Left lobe of liver (tissue), 2 donors: ENCODE measurements at regions not wholly inside any gene's neighbourhood (a gene's known extent, or its start where the extent isn't known, plus 50 kb on each side); places are given as distances from the start of the nearest gene placed in this dataset.

Source experiments
- ATAC-seq: fragments of 200-7000 bp; cut with Tn5 transposase; one replicate; pipeline ENCODE4 v1.9.1; 2020; ENCODE audit warnings: mild to moderate bottlenecking, moderate library complexity
- DNase-seq: peaks from one replicate; pipeline ENCODE4 v3.0.0-alpha.2; 2020; ENCODE audit warnings: low spot score
- donor health status: DM: no; HTN: no; CAD: no; lungs with moderate emphysema.
- donor health status: DM: no; HTN: yes; CAD: no.

GRCh38 chr4:130416228-130416627 is 1320.3 kb downstream of the C4orf33 start:
- no peak for ATAC-seq
- DNase-seq: no peak

GRCh38 chr4:130419211-130419975 is 1323.4 kb downstream of the C4orf33 start:
- DNase-seq: no peak
- no peak for ATAC-seq

GRCh38 chr4:130422261-130422660 is 1326.3 kb downstream of the C4orf33 start:
- DNase-seq (no peak), ATAC-seq (no peak)

- ATAC-seq (no peak), DNase-seq (no peak)
Measured at GRCh38 chr4:130424211-130424610, 1328.3 kb downstream of the C4orf33 start.

- DNase-seq: no peak
- ATAC-seq: no peak
Measured at GRCh38 chr4:130432289-130432688, 1336.3 kb downstream of the C4orf33 start.

- no peak for DNase-seq
- ATAC-seq: no peak
Measured at GRCh38 chr4:130449741-130450140, 1353.8 kb downstream of the C4orf33 start.

- DNase-seq (no peak), ATAC-seq (no peak)
Measured at GRCh38 chr4:130468340-130468739, 1372.4 kb downstream of the C4orf33 start.

GRCh38 chr4:130478406-130478805 is 1382.5 kb downstream of the C4orf33 start:
- DNase-seq (no peak), ATAC-seq (no peak)

- ATAC-seq: no peak
- DNase-seq: no peak
Measured at GRCh38 chr4:130479020-130479419, 1383.1 kb downstream of the C4orf33 start.

- ATAC-seq (no peak), DNase-seq (no peak)
Measured at GRCh38 chr4:130479674-130480073, 1383.7 kb downstream of the C4orf33 start.

- ATAC-seq: no peak
- no peak for DNase-seq
Measured at GRCh38 chr4:130484826-130485225, 1388.9 kb downstream of the C4orf33 start.

- DNase-seq (no peak), ATAC-seq (no peak)
Measured at GRCh38 chr4:130485371-130485770, 1389.4 kb downstream of the C4orf33 start.

- DNase-seq: no peak
- no peak for ATAC-seq
Measured at GRCh38 chr4:130486186-130486585, 1390.2 kb downstream of the C4orf33 start.

GRCh38 chr4:130486841-130487240 is 1390.9 kb downstream of the C4orf33 start:
- ATAC-seq (no peak), DNase-seq (no peak)

GRCh38 chr4:130510661-130511060 is 1414.7 kb downstream of the C4orf33 start:
- ATAC-seq (no peak), DNase-seq (no peak)

- ATAC-seq: no peak
- no peak for DNase-seq
Measured at GRCh38 chr4:130511776-130512175, 1415.8 kb downstream of the C4orf33 start.

GRCh38 chr4:130524057-130524456 is 1428.1 kb downstream of the C4orf33 start:
- no peak for ATAC-seq
- DNase-seq: no peak

- ATAC-seq (no peak), DNase-seq (no peak)
Measured at GRCh38 chr4:130530505-130530904, 1434.6 kb downstream of the C4orf33 start.

- ATAC-seq: no peak
- no peak for DNase-seq
Measured at GRCh38 chr4:130534651-130535050, 1438.7 kb downstream of the C4orf33 start.

GRCh38 chr4:130542953-130543352 is 1447.0 kb downstream of the C4orf33 start:
- DNase-seq (no peak), ATAC-seq (no peak)

GRCh38 chr4:130545171-130545570 is 1449.2 kb downstream of the C4orf33 start:
- ATAC-seq: no peak
- DNase-seq: no peak

GRCh38 chr4:130545596-130545995 is 1449.6 kb downstream of the C4orf33 start:
- DNase-seq (no peak), ATAC-seq (no peak)

- DNase-seq (no peak), ATAC-seq (no peak)
Measured at GRCh38 chr4:130559268-130559667, 1463.3 kb downstream of the C4orf33 start.
